Ammon's horn (tissue), 1 donor: ENCODE measurements at regions not wholly inside any gene's neighbourhood (a gene's known extent, or its start where the extent isn't known, plus 50 kb on each side); places are given as distances from the start of the nearest gene placed in this dataset.
"Not testable (repeated sequence)": the region's sequence is repeated elsewhere in the genome, so short reads cannot be mapped to it uniquely, and the experiment has no call there.

Source experiments
- DNase-seq: peaks from one replicate; pipeline ENCODE4 v3.0.0-alpha.2; 2016; ENCODE audit warnings: low spot score

GRCh38 chr3:86887876-86888275 is 103.1 kb downstream of the VGLL3 start:
- DNase-seq = no peak

- no peak for DNase-seq
Observed at GRCh38 chr3:86880066-86880465, 110.9 kb downstream of the VGLL3 start.

GRCh38 chr3:86876504-86877181 is 114.3 kb downstream of the VGLL3 start:
- not testable (repeated sequence) for DNase-seq

- not testable (repeated sequence) for DNase-seq
Observed at GRCh38 chr3:86874790-86875189, 116.2 kb downstream of the VGLL3 start.

GRCh38 chr3:86869566-86869965 is 121.4 kb downstream of the VGLL3 start:
- no peak for DNase-seq

- DNase-seq = no peak
Observed at GRCh38 chr3:86867982-86868381, 123.0 kb downstream of the VGLL3 start.

- no peak for DNase-seq
Observed at GRCh38 chr3:86865506-86865905, 125.4 kb downstream of the VGLL3 start.

- no peak for DNase-seq
Observed at GRCh38 chr3:86856711-86857110, 134.2 kb downstream of the VGLL3 start.

GRCh38 chr3:86849991-86850390 is 141.0 kb downstream of the VGLL3 start:
- DNase-seq = no peak

- no peak for DNase-seq
Observed at GRCh38 chr3:86845726-86846125, 145.2 kb downstream of the VGLL3 start.

GRCh38 chr3:86838927-86839326 is 152.0 kb downstream of the VGLL3 start:
- DNase-seq = no peak

- DNase-seq = no peak
Observed at GRCh38 chr3:86837871-86838270, 153.1 kb downstream of the VGLL3 start.

GRCh38 chr3:86830566-86830965 is 160.4 kb downstream of the VGLL3 start:
- no peak for DNase-seq

- peak; percentile 6 for DNase-seq
Observed at GRCh38 chr3:86828751-86829150, 162.2 kb downstream of the VGLL3 start.

- not testable (repeated sequence) for DNase-seq
Observed at GRCh38 chr3:86827582-86827981, 163.4 kb downstream of the VGLL3 start.

- no peak for DNase-seq
Observed at GRCh38 chr3:86826292-86826691, 164.7 kb downstream of the VGLL3 start.

GRCh38 chr3:86815880-86816279 is 175.1 kb downstream of the VGLL3 start:
- no peak for DNase-seq

- DNase-seq = no peak
Observed at GRCh38 chr3:86814918-86815655, 175.9 kb downstream of the VGLL3 start.

GRCh38 chr3:86814321-86814720 is 176.6 kb downstream of the VGLL3 start:
- DNase-seq = peak; percentile 74

- no peak for DNase-seq
Observed at GRCh38 chr3:86801921-86802320, 189.0 kb downstream of the VGLL3 start.

GRCh38 chr3:86801066-86801465 is 189.9 kb downstream of the VGLL3 start:
- no peak for DNase-seq

GRCh38 chr3:86800116-86800515 is 190.8 kb downstream of the VGLL3 start:
- no peak for DNase-seq

- DNase-seq = no peak
Observed at GRCh38 chr3:86797946-86798345, 193.0 kb downstream of the VGLL3 start.
